A673 (cell line): ENCODE measurements at regions not wholly inside any gene's neighbourhood (a gene's known extent, or its start where the extent isn't known, plus 50 kb on each side); places are given as distances from the start of the nearest gene placed in this dataset.

Experiments used
- CTCF ChIP-seq: fragments of 300-800, 200-600 bp; sonication (generic); conservative IDR thresholded peaks from 2 replicates; pipeline ENCODE4 v1.5.1; 2017; ENCODE audit warnings: low read depth, mild to moderate bottlenecking, antibody characterized with exemption, low read length, moderate library complexity, mixed read lengths
- EZH2 ChIP-seq: fragments of 200-600 bp; sonication (generic); IDR thresholded peaks from 2 replicates; pipeline ENCODE4 v1.6.1; 2017; ENCODE audit warnings: borderline replicate concordance, low read depth, mild to moderate bottlenecking, mixed read lengths, antibody characterized with exemption, low read length; ENCODE audit not compliant: poor library complexity, severe bottlenecking

DNA sequence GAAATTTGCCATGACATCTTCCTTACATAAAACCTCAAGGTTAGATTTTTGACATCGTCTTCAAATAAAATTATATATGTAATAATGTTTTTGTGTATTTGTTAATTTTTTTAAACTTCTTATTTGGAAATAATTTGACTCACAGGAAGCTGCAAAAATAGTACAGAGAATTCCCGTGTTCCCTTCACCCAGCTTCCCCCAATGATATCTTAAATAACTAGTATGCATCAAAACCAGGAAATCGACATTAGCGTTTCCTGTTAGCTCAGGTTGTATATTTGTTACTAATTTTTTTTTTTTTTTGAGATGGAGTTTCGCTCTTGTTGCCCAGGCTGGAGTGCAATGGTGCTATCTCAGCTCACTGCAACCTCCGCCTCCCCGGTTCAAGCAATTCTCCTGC, 86.3 kb upstream of the SPRY4 start:
- TF ChIP-seq CTCF: no peak
- no peak for TF ChIP-seq EZH2
